Panc1 (cell line): ENCODE measurements at regions not wholly inside any gene's neighbourhood (a gene's known extent, or its start where the extent isn't known, plus 50 kb on each side); places are given as distances from the start of the nearest gene placed in this dataset.

Experiments
- ATAC-seq: fragments of 200-7000 bp; cut with Tn5 transposase; 2 replicates; pipeline ENCODE4 v1.9.1; 2020; ENCODE audit warnings: mild to moderate bottlenecking, moderate library complexity
- BruUV-seq: library from RNA; stranded (reverse); fragments of 400-500 nt; replicated peaks from 2 replicates; lab custom pipeline; 2021; lab: Mats Ljungman, UMichigan
- CTCF ChIA-PET: fragments of 300-600 bp; sonication (Branson Sonifier 250); formaldehyde crosslinking; loops from one replicate; lab custom pipeline; 2022; ENCODE audit warnings: antibody characterized with exemption; lab: Charles Lee
- POLR2A ChIA-PET: fragments of 300-600 bp; sonication (Branson Sonifier 250); formaldehyde crosslinking; loops from one replicate; lab custom pipeline; 2022; ENCODE audit warnings: antibody characterized with exemption; lab: Charles Lee
- DNase-seq: peaks from one replicate; pipeline ENCODE4 v3.0.0-alpha.2; 2010; ENCODE audit warnings: low read depth, low spot score
- H3K27ac ChIP-seq: 2 replicates; pipeline ENCODE4 v1.5.1; 2011; ENCODE audit warnings: mild to moderate bottlenecking, low read length, inconsistent platforms
- H3K27me3 ChIP-seq: fragments of 200-500 bp; sonication (Bioruptor generic); 2 replicates; pipeline ENCODE4 v1.6.0; 2014; ENCODE audit warnings: low read length, inconsistent platforms; ENCODE audit not compliant: control insufficient read depth, insufficient read depth
- H3K36me3 ChIP-seq: fragments of 200-500 bp; sonication (Bioruptor generic); 2 replicates; pipeline ENCODE4 v1.5.1; 2014; ENCODE audit warnings: inconsistent platforms, mild to moderate bottlenecking, low read length, moderate library complexity; ENCODE audit not compliant: control insufficient read depth, insufficient read depth
- H3K4me1 ChIP-seq: 2 replicates; pipeline ENCODE4 v1.5.1; 2011; ENCODE audit warnings: inconsistent platforms, mild to moderate bottlenecking, low read length, moderate library complexity; ENCODE audit not compliant: control insufficient read depth, insufficient read depth
- H3K4me3 ChIP-seq, 2 experiments: 2 replicates each; pipeline ENCODE4 v1.5.1; 2011 to 2012; ENCODE audit warnings: low read depth in 2 of 2, low read length in 2 of 2, mild to moderate bottlenecking in 2 of 2, inconsistent platforms in 1 of 2, moderate library complexity in 1 of 2
- H3K9me3 ChIP-seq: fragments of 200-500 bp; sonication (Bioruptor generic); 2 replicates; pipeline ENCODE4 v1.5.1; 2014; ENCODE audit warnings: low read depth, mild to moderate bottlenecking, inconsistent platforms, low read length, moderate library complexity; ENCODE audit not compliant: control insufficient read depth, insufficient read depth
- CTCF ChIP-seq: fragments of 450-650 bp; IDR thresholded peaks from 2 replicates; pipeline ENCODE4 v1.5.1; 2017; ENCODE audit warnings: mild to moderate bottlenecking
- POLR2AphosphoS5 ChIP-seq: IDR thresholded peaks from 2 replicates; pipeline ENCODE4 v1.6.1; 2012; ENCODE audit warnings: mild to moderate bottlenecking, low read depth, low read length, moderate library complexity
- REST ChIP-seq, 2 experiments: IDR thresholded peaks; 2 replicates each; pipeline ENCODE4 v1.6.1; 2011 to 2012; ENCODE audit warnings: low read depth in 2 of 2, control low read depth in 1 of 2, low read length in 1 of 2, mild to moderate bottlenecking in 1 of 2, moderate library complexity in 1 of 2; ENCODE audit not compliant: insufficient read depth in 1 of 2
- SIN3A ChIP-seq: IDR thresholded peaks from 2 replicates; pipeline ENCODE4 v1.6.1; 2012; ENCODE audit warnings: low read depth, mild to moderate bottlenecking, low read length, moderate library complexity, borderline replicate concordance; ENCODE audit not compliant: insufficient read depth
- TCF7L2 ChIP-seq: IDR thresholded peaks from 2 replicates; pipeline ENCODE4 v1.6.1; 2011; ENCODE audit warnings: mild to moderate bottlenecking, low read depth, low read length, inconsistent platforms
- in situ Hi-C: cut with HindIII; loops from 2 replicates; pipeline ENCODE4 v1.10.0; 2016; ENCODE audit warnings: low sequenced_read_pairs, low pct_unique_long_range_greater_than_20kb
- intact Hi-C: fragments of 100-400 bp; cut with micrococcal nuclease; formaldehyde crosslinking; loops from one replicate; pipeline ENCODE4 v1.10.0; 2022; ENCODE audit not compliant: unreplicated experiment

GRCh38 chr1:36539526-36539925 lies 56.8 kb upstream of the CSF3R start:
- no peak for DNase-seq
- ChIA-PET POLR2A (no interaction called here), CTCF (no interaction called here)
- TF ChIP-seq SIN3A (no peak), REST (IDR thresholded peaks at IDR 0.05; ENCODE audit: insufficient read depth in 1 of 2, low read depth in 2 of 2, low read length in 1 of 2) (no peak), POLR2AphosphoS5 (no peak), TCF7L2 (no peak), CTCF (no peak)
- Histone ChIP-seq H3K4me3 (no peak overlapping the region), H3K36me3 (no peaks in the 10 kb centered on the region), H3K4me1 (no peaks in the 10 kb centered on the region), H3K27ac (no peak overlapping the region), H3K9me3 (no peaks in the 10 kb centered on the region), H3K27me3 (peaks cover 2% of the 10 kb centered on the region; the same call in 1 of the 2 replicates)
- BruUV-seq: no TSS peak
- intact Hi-C loops (no loop called here), in situ Hi-C loops (no loop called here)
- no peak for ATAC-seq

DNA sequence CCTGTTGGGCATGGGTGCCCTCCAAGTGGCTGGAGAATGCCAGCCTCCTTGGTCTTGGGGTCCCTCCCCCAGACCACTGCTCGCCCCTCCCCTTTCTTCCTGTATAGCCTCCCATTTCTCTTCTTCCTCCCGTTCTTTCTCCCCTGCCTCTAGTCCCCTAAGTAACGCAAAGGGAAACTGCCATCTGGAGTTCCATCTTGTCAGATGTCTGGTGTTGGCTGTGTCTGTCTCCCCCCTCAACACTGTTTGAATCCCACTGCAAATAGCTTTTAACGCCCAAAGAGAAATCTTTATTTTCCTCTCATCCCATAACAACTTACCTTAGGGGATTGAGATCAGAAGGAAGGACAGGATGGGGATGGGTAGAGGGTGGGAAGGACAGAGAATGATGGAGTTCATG lies 55.3 kb upstream of the CSF3R start:
- no peak overlapping the region for H3K27ac ChIP-seq
- intact Hi-C loops (no loop called here), in situ Hi-C loops (no loop called here)
- no peak overlapping the region for H3K4me3 ChIP-seq
- BruUV-seq: no TSS peak
- H3K4me1 ChIP-seq: no peaks in the 10 kb centered on the region
- ATAC-seq (no peak), DNase-seq (no peak)
- ChIA-PET POLR2A (no interaction called here), CTCF (no interaction called here)
- TF ChIP-seq CTCF (no peak), SIN3A (no peak), REST (IDR thresholded peaks at IDR 0.05; ENCODE audit: insufficient read depth in 1 of 2, low read depth in 2 of 2, low read length in 1 of 2) (no peak), POLR2AphosphoS5 (no peak), TCF7L2 (no peak)
- no peaks in the 10 kb centered on the region for H3K36me3 ChIP-seq
- H3K27me3 ChIP-seq: peaks cover 2% of the 10 kb centered on the region; the same call in 1 of the 2 replicates
- H3K9me3 ChIP-seq: no peaks in the 10 kb centered on the region
